Colonic mucosa (tissue), 4 donors: ENCODE measurements at regions not wholly inside any gene's neighbourhood (a gene's known extent, or its start where the extent isn't known, plus 50 kb on each side); places are given as distances from the start of the nearest gene placed in this dataset.

ENCODE experiments used
- DNase-seq: peaks from one replicate; pipeline ENCODE4 v3.0.0-alpha.2; 2020
- H3K27ac ChIP-seq: fragments of 200-600 bp; one replicate; pipeline ENCODE4 v1.8.0; 2021
- H3K27me3 ChIP-seq: fragments of 200-600 bp; one replicate; pipeline ENCODE4 v1.8.0; 2021
- H3K36me3 ChIP-seq: fragments of 200-600 bp; one replicate; pipeline ENCODE4 v1.8.0; 2021
- H3K4me1 ChIP-seq: fragments of 200-600 bp; one replicate; pipeline ENCODE4 v1.8.0; 2021; ENCODE audit warnings: mild to moderate bottlenecking
- H3K4me3 ChIP-seq: fragments of 200-600 bp; one replicate; pipeline ENCODE4 v1.8.0; 2021
- H3K9ac ChIP-seq, 2 donors: one replicate each; pipeline ENCODE4 v1.7.0; 2013; ENCODE audit warnings: control low read depth in 2 of 2, low read depth in 2 of 2, low read length in 2 of 2
- H3K9me3 ChIP-seq: fragments of 200-600 bp; one replicate; pipeline ENCODE4 v1.8.0; 2021
- CTCF ChIP-seq: fragments of 200-600 bp; IDR thresholded peaks from one replicate; pipeline ENCODE4 v1.8.0; 2022; ENCODE audit warnings: antibody characterized with exemption, mild to moderate bottlenecking
- intact Hi-C: fragments of 100-400 bp; cut with DNase I; formaldehyde crosslinking; loops from one replicate; pipeline ENCODE4 v1.14.1; 2022
- donor health status: healthy.
- donor health status: DM: no; HTN: no; CAD: no.
- donor health status: DM: no; HTN: no; CAD: no.

- DNase-seq: no peak
- Histone ChIP-seq H3K4me1 (no peaks in the 10 kb centered on the region), H3K9ac (no peak overlapping the region), H3K4me3 (no peak overlapping the region), H3K9me3 (no peaks in the 10 kb centered on the region), H3K27me3 (no peaks in the 10 kb centered on the region), H3K36me3 (no peaks in the 10 kb centered on the region), H3K27ac (no peak overlapping the region)
- intact Hi-C loops: loop anchor here (10.0 kb wide), 1 partner anchor 461 kb away; no protein-coding TSS in a partner anchor
- no peak for TF ChIP-seq CTCF
Observed at GRCh38 chr2:191515551-191515950, 162.4 kb upstream of the NABP1 start.

GRCh38 chr2:191516260-191516659 is 161.7 kb upstream of the NABP1 start:
- Histone ChIP-seq H3K9me3 (no peaks in the 10 kb centered on the region), H3K27me3 (no peaks in the 10 kb centered on the region), H3K4me1 (no peaks in the 10 kb centered on the region), H3K4me3 (no peak overlapping the region), H3K9ac (no peak overlapping the region), H3K36me3 (no peaks in the 10 kb centered on the region), H3K27ac (no peak overlapping the region)
- DNase-seq: no peak
- no peak for TF ChIP-seq CTCF
- intact Hi-C loops: loop anchor here (10.0 kb wide), 1 partner anchor 461 kb away; no protein-coding TSS in a partner anchor

- no peak overlapping the region for H3K9ac ChIP-seq
- H3K36me3 ChIP-seq: no peaks in the 10 kb centered on the region
- H3K27ac ChIP-seq: no peak overlapping the region
- no peak overlapping the region for H3K4me3 ChIP-seq
- no peaks in the 10 kb centered on the region for H3K4me1 ChIP-seq
- DNase-seq: no peak
- peak; percentile 70 for TF ChIP-seq CTCF
- no peaks in the 10 kb centered on the region for H3K9me3 ChIP-seq
- no peaks in the 10 kb centered on the region for H3K27me3 ChIP-seq
- intact Hi-C loops: loop anchor here (5.0 kb wide), 1 partner anchor 354 kb away; no protein-coding TSS in a partner anchor
Observed at GRCh38 chr2:191521608-191522208, 156.2 kb upstream of the NABP1 start.

- no peak for TF ChIP-seq CTCF
- H3K9me3 ChIP-seq: no peaks in the 10 kb centered on the region
- H3K4me3 ChIP-seq: no peak overlapping the region
- H3K36me3 ChIP-seq: no peaks in the 10 kb centered on the region
- no peaks in the 10 kb centered on the region for H3K4me1 ChIP-seq
- H3K9ac ChIP-seq: no peak overlapping the region
- DNase-seq: no peak
- H3K27me3 ChIP-seq: no peaks in the 10 kb centered on the region
- intact Hi-C loops: loop anchor here (5.0 kb wide), 1 partner anchor 355 kb away; no protein-coding TSS in a partner anchor
- no peak overlapping the region for H3K27ac ChIP-seq
Observed at GRCh38 chr2:191522478-191523120, 155.3 kb upstream of the NABP1 start.

GRCh38 chr2:191526091-191526490 is 151.8 kb upstream of the NABP1 start:
- no peak for TF ChIP-seq CTCF
- Histone ChIP-seq H3K36me3 (no peaks in the 10 kb centered on the region), H3K4me1 (no peaks in the 10 kb centered on the region), H3K9ac (no peak overlapping the region), H3K27me3 (no peaks in the 10 kb centered on the region), H3K9me3 (no peaks in the 10 kb centered on the region), H3K4me3 (no peak overlapping the region), H3K27ac (no peak overlapping the region)
- intact Hi-C loops: no loop called here
- DNase-seq: no peak
